NCI-H82 treated with DMSO at 0.1 percent for 48 hours (cell line): ENCODE measurements at regions not wholly inside any gene's neighbourhood (a gene's known extent, or its start where the extent isn't known, plus 50 kb on each side); places are given as distances from the start of the nearest gene placed in this dataset.
"Not testable (repeated sequence)": the region's sequence is repeated elsewhere in the genome, so short reads cannot be mapped to it uniquely, and the experiment has no call there.

Source experiments
- DNase-seq: peaks from one replicate; lab custom pipeline; 2025; ENCODE audit not compliant: unreplicated experiment; lab: John Stamatoyannopoulos, UW

GRCh38 chr14:21874946-21875345, 201.3 kb upstream of the OR4E1 start:
- DNase-seq: no peak

GRCh38 chr14:21874167-21874566, 200.5 kb upstream of the OR4E1 start:
- no peak for DNase-seq

GRCh38 chr14:21868442-21869046, 194.9 kb upstream of the OR4E1 start:
- DNase-seq: peak; percentile 99

- no peak for DNase-seq
Observed at GRCh38 chr14:21867541-21867940, 193.9 kb upstream of the OR4E1 start.

GRCh38 chr14:21866479-21866878, 192.9 kb upstream of the OR4E1 start:
- DNase-seq: no peak

- no peak for DNase-seq
Observed at GRCh38 chr14:21863289-21863688, 189.7 kb upstream of the OR4E1 start.

- DNase-seq: no peak
Observed at GRCh38 chr14:21861153-21861552, 187.5 kb upstream of the OR4E1 start.

GRCh38 chr14:21860172-21860571, 186.6 kb upstream of the OR4E1 start:
- peak; percentile 94 for DNase-seq

GRCh38 chr14:21852775-21853174, 179.2 kb upstream of the OR4E1 start:
- DNase-seq: no peak

GRCh38 chr14:21852061-21852664, 178.5 kb upstream of the OR4E1 start:
- DNase-seq: peak; percentile 94

GRCh38 chr14:21846902-21847301, 173.3 kb upstream of the OR4E1 start:
- not testable (repeated sequence) for DNase-seq

GRCh38 chr14:21846227-21846885, 172.7 kb upstream of the OR4E1 start:
- peak; percentile 94 for DNase-seq

GRCh38 chr14:21840765-21841164, 167.1 kb upstream of the OR4E1 start:
- DNase-seq: peak; percentile 64

- DNase-seq: no peak
Observed at GRCh38 chr14:21833836-21834235, 160.2 kb upstream of the OR4E1 start.

GRCh38 chr14:21825845-21826244, 152.2 kb upstream of the OR4E1 start:
- no peak for DNase-seq

GRCh38 chr14:21825149-21825743, 151.6 kb upstream of the OR4E1 start:
- peak; percentile 94 for DNase-seq

- no peak for DNase-seq
Observed at GRCh38 chr14:21822109-21822508, 148.5 kb upstream of the OR4E1 start.

- no peak for DNase-seq
Observed at GRCh38 chr14:21820631-21821030, 147.0 kb upstream of the OR4E1 start.

GRCh38 chr14:21819891-21820290, 146.3 kb upstream of the OR4E1 start:
- DNase-seq: not testable (repeated sequence)

- not testable (repeated sequence) for DNase-seq
Observed at GRCh38 chr14:21817010-21817409, 143.4 kb upstream of the OR4E1 start.

- DNase-seq: no peak
Observed at GRCh38 chr14:21807975-21808374, 134.4 kb upstream of the OR4E1 start.

GRCh38 chr14:21804981-21805380, 131.4 kb upstream of the OR4E1 start:
- DNase-seq: no peak
